Fibroblast of skin of right biceps (primary cell): ENCODE measurements at regions not wholly inside any gene's neighbourhood (a gene's known extent, or its start where the extent isn't known, plus 50 kb on each side); places are given as distances from the start of the nearest gene placed in this dataset.

Source experiments
- DNase-seq: peaks from one replicate; pipeline ENCODE4 v3.0.0-alpha.2; 2013

- DNase-seq, result no peak
Measured at GRCh38 chr9:118215549-118215948, 511.3 kb downstream of the TLR4 start.

GRCh38 chr9:118222375-118222774, 518.2 kb downstream of the TLR4 start:
- no peak for DNase-seq

- no peak for DNase-seq
Measured at GRCh38 chr9:118223111-118223510, 518.9 kb downstream of the TLR4 start.

- peak; percentile 24 for DNase-seq
Measured at GRCh38 chr9:118230329-118230728, 526.1 kb downstream of the TLR4 start.

GRCh38 chr9:118236625-118237024, 532.4 kb downstream of the TLR4 start:
- DNase-seq, result no peak

- no peak for DNase-seq
Measured at GRCh38 chr9:118238139-118238538, 533.9 kb downstream of the TLR4 start.

- DNase-seq, result no peak
Measured at GRCh38 chr9:118252027-118252426, 547.8 kb downstream of the TLR4 start.

GRCh38 chr9:118262191-118262590, 558.0 kb downstream of the TLR4 start:
- DNase-seq, result no peak

GRCh38 chr9:118263949-118264348, 559.7 kb downstream of the TLR4 start:
- DNase-seq, result no peak

- DNase-seq, result no peak
Measured at GRCh38 chr9:118268046-118268445, 563.8 kb downstream of the TLR4 start.

GRCh38 chr9:118269623-118270022, 565.4 kb downstream of the TLR4 start:
- no peak for DNase-seq

GRCh38 chr9:118271331-118271730, 567.1 kb downstream of the TLR4 start:
- DNase-seq, result no peak

- no peak for DNase-seq
Measured at GRCh38 chr9:118271936-118272335, 567.7 kb downstream of the TLR4 start.

GRCh38 chr9:118273048-118273447, 568.8 kb downstream of the TLR4 start:
- no peak for DNase-seq

GRCh38 chr9:118276784-118277183, 572.6 kb downstream of the TLR4 start:
- DNase-seq, result no peak

GRCh38 chr9:118281772-118282171, 577.6 kb downstream of the TLR4 start:
- DNase-seq, result no peak

- DNase-seq, result no peak
Measured at GRCh38 chr9:118283488-118283887, 579.3 kb downstream of the TLR4 start.

- no peak for DNase-seq
Measured at GRCh38 chr9:118290116-118290515, 585.9 kb downstream of the TLR4 start.

GRCh38 chr9:118295413-118295812, 591.2 kb downstream of the TLR4 start:
- no peak for DNase-seq

GRCh38 chr9:118302721-118303120, 598.5 kb downstream of the TLR4 start:
- DNase-seq, result no peak

- no peak for DNase-seq
Measured at GRCh38 chr9:118303216-118303615, 599.0 kb downstream of the TLR4 start.

- no peak for DNase-seq
Measured at GRCh38 chr9:118305331-118305730, 601.1 kb downstream of the TLR4 start.

GRCh38 chr9:118306801-118307200, 602.6 kb downstream of the TLR4 start:
- no peak for DNase-seq

- no peak for DNase-seq
Measured at GRCh38 chr9:118313965-118314364, 609.8 kb downstream of the TLR4 start.

GRCh38 chr9:118316831-118317343, 612.7 kb downstream of the TLR4 start:
- no peak for DNase-seq
